ENCODE measurements at regions not wholly inside any gene's neighbourhood (a gene's known extent, or its start where the extent isn't known, plus 50 kb on each side); places are given as distances from the start of the nearest gene placed in this dataset.
A peak's percentile ranks its signal among the peaks of the same experiment; 100 is the strongest.

DNA sequence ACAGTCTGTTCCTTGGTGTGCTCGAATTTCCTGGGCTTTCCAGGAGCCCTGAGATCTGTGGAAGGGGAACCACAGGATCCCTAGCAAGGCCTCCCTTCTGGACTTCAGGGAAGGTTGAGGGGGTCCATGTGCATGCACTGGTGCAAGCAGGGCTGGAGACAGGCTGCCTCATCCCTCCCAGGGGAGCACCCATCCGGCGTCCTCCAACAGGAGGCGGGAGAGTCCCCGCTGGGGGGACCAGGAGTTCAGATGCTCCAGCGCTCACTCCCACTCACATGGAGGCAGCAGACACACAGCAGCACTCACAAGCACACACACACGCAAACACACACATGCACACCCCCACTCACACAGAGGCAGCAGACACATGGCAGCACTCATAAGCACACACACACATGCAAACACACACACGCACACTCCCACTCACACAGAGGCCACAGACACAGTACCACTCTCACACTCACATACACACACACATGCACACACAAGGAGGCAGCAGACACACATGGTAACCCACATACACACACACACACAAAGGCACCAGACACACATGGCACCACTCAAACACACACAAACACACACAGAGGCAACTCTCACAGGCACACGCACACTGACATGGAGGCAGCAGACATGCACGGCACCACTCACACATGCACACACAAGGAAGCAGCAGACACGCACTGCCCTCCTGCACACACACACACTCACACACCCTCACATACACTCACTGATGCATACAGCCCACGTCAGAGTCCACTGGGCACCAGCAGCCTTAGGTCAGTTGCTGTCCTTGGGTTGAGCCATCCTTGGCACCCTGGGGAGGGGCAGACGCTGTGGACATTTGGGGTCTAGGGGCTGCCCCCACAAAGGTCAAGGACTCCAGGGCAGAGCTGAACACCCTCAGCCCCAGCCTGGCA is 247.0 kb upstream of the PPP2R2D start:
- Histone ChIP-seq H3K4me1 (no peaks in the 10 kb centered on the region), H3K27me3 (no peaks in the 10 kb centered on the region), H3K9me3 (no peaks in the 10 kb centered on the region), H3K36me3 (no peaks in the 10 kb centered on the region), H3K27ac (no peak overlapping the region), H3K4me3 (no peak overlapping the region)
- TF ChIP-seq, protein P1, sequence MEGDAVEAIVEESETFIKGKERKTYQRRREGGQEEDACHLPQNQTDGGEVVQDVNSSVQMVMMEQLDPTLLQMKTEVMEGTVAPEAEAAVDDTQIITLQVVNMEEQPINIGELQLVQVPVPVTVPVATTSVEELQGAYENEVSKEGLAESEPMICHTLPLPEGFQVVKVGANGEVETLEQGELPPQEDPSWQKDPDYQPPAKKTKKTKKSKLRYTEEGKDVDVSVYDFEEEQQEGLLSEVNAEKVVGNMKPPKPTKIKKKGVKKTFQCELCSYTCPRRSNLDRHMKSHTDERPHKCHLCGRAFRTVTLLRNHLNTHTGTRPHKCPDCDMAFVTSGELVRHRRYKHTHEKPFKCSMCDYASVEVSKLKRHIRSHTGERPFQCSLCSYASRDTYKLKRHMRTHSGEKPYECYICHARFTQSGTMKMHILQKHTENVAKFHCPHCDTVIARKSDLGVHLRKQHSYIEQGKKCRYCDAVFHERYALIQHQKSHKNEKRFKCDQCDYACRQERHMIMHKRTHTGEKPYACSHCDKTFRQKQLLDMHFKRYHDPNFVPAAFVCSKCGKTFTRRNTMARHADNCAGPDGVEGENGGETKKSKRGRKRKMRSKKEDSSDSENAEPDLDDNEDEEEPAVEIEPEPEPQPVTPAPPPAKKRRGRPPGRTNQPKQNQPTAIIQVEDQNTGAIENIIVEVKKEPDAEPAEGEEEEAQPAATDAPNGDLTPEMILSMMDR (IDR thresholded peaks at IDR 0.05), result no peak
- no peak for TF ChIP-seq POLR2A (IDR thresholded peaks at IDR 0.05)
- peak in 1 of 3 donors; percentile 42 for DNase-seq

DNA sequence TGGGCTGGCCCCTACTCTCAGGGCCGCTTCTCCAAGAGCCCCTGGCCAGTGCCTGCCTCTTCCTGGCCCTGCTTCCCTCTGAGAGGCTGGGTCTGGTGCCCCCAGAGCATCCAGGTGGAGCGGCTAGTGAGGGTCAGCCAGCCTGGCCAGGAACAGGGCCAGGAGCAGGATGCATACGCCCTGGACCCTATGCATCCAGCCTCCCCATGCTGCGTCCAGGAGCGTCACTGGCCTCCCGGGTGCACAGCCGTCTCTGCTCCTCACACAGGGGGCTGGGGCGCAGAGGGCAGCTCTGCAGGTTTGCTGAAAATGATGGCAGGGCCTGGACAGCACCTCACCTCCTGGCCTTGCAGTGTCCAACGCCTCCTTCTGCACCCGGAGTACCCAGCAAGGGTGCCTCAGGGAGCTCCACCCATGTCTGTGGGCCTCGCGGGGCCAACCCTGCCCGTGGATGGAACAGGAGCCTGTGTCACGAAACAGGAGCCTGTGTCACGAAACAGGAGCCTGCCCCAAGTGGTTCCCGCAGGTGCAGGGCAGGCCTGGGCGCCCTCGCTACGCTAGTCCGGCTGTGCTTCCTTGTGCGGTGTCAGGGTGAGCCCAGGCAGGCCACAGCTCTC is 246.2 kb upstream of the PPP2R2D start:
- Histone ChIP-seq H3K27me3 (no peaks in the 10 kb centered on the region), H3K9me3 (no peaks in the 10 kb centered on the region), H3K4me1 (no peaks in the 10 kb centered on the region), H3K36me3 (no peaks in the 10 kb centered on the region), H3K4me3 (no peak overlapping the region), H3K27ac (no peak overlapping the region)
- DNase-seq, result no peak
- TF ChIP-seq POLR2A (IDR thresholded peaks at IDR 0.05), result no peak
- TF ChIP-seq, protein P1 (IDR thresholded peaks at IDR 0.05), result no peak

DNA sequence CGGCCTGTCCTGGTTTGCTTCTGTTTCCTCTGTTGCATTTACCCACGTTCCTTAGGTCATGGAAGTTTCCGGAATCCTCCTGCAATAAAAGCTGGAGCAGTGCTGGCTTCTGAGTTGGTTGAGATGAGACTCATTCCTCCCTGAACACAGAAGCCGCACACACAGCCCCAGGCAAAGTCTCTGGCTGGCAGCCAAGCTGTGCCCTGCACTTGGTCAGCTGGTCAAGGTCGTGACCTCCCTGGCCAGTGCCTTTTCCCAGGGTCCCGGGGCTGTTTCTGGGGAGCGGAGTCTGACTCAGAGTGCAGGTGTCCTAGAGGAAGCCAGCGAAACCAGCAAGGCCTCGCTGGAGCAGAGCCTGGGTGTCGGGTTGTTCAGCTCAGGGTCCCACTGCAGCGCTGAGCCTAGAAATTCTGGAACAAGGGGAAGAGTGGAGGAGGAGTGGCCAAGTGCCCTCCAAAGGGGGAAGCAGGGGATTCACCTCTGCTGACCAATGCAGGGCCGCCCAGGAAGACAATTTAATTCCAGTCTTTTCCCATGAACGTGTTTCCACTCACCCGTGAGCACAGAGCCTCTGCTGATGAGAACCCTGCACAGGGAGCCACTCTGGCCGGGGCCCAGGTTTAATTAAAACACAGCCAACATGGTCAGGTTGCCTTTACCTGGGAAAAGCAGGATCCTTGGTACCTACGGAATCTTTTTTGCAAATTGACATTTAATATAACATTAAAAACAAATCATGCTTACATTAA is 245.5 kb upstream of the PPP2R2D start:
- H3K36me3 ChIP-seq, result no peaks in the 10 kb centered on the region
- H3K27ac ChIP-seq, result no peak overlapping the region
- H3K27me3 ChIP-seq, result no peaks in the 10 kb centered on the region
- H3K9me3 ChIP-seq, result no peaks in the 10 kb centered on the region
- no peak overlapping the region for H3K4me3 ChIP-seq
- TF ChIP-seq POLR2A (IDR thresholded peaks at IDR 0.05), result no peak
- TF ChIP-seq, protein P1 (IDR thresholded peaks at IDR 0.05), result no peak
- DNase-seq, result no peak
- H3K4me1 ChIP-seq, result no peaks in the 10 kb centered on the region

DNA sequence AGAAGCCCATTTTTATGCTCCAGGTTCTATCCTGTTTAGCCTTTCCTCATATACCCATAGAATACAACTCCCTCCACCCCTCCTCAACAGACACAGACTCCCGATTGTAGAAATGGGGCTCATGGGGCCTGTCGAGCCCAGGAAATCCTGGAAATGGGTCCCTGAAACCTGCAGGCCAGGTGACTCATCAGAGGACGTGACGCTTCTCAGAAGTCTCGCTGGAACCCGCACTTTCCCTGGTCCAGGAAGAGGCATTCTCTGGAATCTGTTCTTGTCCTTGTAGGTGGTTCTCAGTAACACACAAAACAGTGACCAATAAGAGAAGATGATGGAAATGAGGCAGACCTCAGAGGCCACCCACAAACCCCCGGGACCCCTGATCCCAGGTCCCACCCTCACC is 244.8 kb upstream of the PPP2R2D start:
- Histone ChIP-seq H3K4me3 (no peak overlapping the region), H3K27ac (no peak overlapping the region), H3K36me3 (no peaks in the 10 kb centered on the region), H3K4me1 (no peaks in the 10 kb centered on the region), H3K27me3 (no peaks in the 10 kb centered on the region), H3K9me3 (no peaks in the 10 kb centered on the region)
- TF ChIP-seq, protein P1 (IDR thresholded peaks at IDR 0.05), result no peak
- TF ChIP-seq POLR2A (IDR thresholded peaks at IDR 0.05), result no peak
- DNase-seq, result no peak

DNA sequence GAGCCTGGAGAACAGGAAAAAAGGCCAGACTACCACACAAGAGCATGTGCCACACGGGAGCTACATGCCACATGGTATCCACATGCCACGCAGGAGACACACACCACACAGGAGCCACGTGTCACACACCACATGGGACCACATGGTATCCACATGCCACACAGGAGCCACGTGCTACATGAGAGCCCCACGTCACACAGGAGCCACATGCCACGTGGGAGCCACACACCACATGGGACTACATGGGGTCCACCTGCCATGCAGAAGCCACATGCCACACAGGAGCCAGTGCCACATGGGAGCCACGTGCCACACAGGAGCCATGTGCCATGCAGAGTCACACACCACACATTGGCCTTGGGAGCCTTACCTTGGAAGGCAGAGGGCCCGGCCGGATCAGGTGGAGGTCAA is 244.4 kb upstream of the PPP2R2D start:
- no peak overlapping the region for H3K27ac ChIP-seq
- H3K9me3 ChIP-seq, result no peaks in the 10 kb centered on the region
- no peaks in the 10 kb centered on the region for H3K27me3 ChIP-seq
- no peak for TF ChIP-seq POLR2A (IDR thresholded peaks at IDR 0.05)
- TF ChIP-seq, protein P1 (IDR thresholded peaks at IDR 0.05), result no peak
- no peak for DNase-seq
- H3K4me3 ChIP-seq, result no peak overlapping the region
- H3K4me1 ChIP-seq, result no peaks in the 10 kb centered on the region
- H3K36me3 ChIP-seq, result no peaks in the 10 kb centered on the region

Measured in Peyer's patch (tissue), 4 donors.